ENCODE measurements at regions not wholly inside any gene's neighbourhood (a gene's known extent, or its start where the extent isn't known, plus 50 kb on each side); places are given as distances from the start of the nearest gene placed in this dataset.

DNA sequence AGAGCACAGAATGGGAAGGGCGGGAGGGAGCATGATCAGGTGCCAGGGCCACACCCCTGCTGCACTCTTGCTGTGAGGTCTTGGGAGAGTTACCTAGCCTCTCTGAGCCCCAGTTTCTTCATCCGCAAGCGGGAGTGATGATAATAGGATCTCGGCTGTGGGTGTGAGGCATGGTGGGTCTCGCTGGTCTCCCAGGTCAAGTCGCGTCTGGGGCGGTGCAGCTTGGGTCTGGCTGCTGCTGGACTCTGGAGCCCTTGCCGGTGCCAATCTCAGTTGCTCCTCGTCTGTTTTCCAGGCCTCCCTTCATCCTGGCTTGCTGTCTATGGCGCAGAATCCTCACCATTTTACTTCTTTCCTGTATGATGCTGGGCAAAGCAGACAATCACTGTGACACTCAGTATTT is 130.3 kb upstream of the RAB12 start:
- DNase-seq (no peak), ATAC-seq (no peak)
- no peaks in the 10 kb centered on the region for H3K4me1 ChIP-seq
- TF ChIP-seq, protein P1, sequence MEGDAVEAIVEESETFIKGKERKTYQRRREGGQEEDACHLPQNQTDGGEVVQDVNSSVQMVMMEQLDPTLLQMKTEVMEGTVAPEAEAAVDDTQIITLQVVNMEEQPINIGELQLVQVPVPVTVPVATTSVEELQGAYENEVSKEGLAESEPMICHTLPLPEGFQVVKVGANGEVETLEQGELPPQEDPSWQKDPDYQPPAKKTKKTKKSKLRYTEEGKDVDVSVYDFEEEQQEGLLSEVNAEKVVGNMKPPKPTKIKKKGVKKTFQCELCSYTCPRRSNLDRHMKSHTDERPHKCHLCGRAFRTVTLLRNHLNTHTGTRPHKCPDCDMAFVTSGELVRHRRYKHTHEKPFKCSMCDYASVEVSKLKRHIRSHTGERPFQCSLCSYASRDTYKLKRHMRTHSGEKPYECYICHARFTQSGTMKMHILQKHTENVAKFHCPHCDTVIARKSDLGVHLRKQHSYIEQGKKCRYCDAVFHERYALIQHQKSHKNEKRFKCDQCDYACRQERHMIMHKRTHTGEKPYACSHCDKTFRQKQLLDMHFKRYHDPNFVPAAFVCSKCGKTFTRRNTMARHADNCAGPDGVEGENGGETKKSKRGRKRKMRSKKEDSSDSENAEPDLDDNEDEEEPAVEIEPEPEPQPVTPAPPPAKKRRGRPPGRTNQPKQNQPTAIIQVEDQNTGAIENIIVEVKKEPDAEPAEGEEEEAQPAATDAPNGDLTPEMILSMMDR (IDR thresholded peaks at IDR 0.05 in 4 of 5, conservative IDR thresholded peaks at IDR 0.05 in 1 of 5), result no peak
- no peak for TF ChIP-seq POLR2A (IDR thresholded peaks at IDR 0.05)
- H3K9me3 ChIP-seq, result no peaks in the 10 kb centered on the region
- no peak overlapping the region for H3K27ac ChIP-seq
- H3K36me3 ChIP-seq, result no peaks in the 10 kb centered on the region
- H3K4me3 ChIP-seq, result no peak overlapping the region
- in situ Hi-C loops (cut with MboI; ENCODE audit: low sequenced_read_pairs in 4 of 4) (loop anchor here in 1 of 4 donors (25.0 kb wide), 1 partner anchor 508 kb away; no protein-coding TSS in a partner anchor), intact Hi-C loops (cut with DNase I; ENCODE audit: low total_unique reads) (loop anchor here (5.0 kb wide), 2 partner anchors 128 to 503 kb away; partner anchors contain the start of gene RAB12)
- H3K27me3 ChIP-seq, result no peaks in the 10 kb centered on the region

DNA sequence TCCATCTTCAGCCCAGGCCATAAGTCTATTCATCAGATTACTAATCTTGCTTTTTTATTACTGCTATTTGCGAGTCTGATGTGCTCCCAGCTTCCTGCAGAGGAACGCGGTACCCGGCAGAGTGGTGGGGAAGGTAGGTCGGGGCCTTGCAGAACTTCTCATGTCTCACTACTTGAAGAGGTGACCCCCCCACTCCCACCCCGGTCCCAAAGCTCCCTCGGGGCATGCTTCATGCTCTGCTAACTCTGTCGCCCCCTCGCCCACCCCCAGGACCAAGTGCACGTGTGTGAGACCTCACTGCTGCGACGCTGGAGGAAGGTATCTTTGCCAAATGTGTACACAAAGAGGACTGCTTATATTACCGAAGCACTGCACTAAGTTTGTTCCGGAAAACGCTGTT is 129.4 kb upstream of the RAB12 start:
- H3K27ac ChIP-seq, result no peak overlapping the region
- no peaks in the 10 kb centered on the region for H3K4me1 ChIP-seq
- DNase-seq (no peak), ATAC-seq (no peak)
- no peaks in the 10 kb centered on the region for H3K36me3 ChIP-seq
- in situ Hi-C loops (cut with MboI; ENCODE audit: low sequenced_read_pairs in 4 of 4) (loop anchor here in 1 of 4 donors (25.0 kb wide), 1 partner anchor 508 kb away; no protein-coding TSS in a partner anchor), intact Hi-C loops (cut with DNase I; ENCODE audit: low total_unique reads) (loop anchor here (5.0 kb wide), 2 partner anchors 128 to 503 kb away; partner anchors contain the start of gene RAB12)
- TF ChIP-seq POLR2A (IDR thresholded peaks at IDR 0.05), result no peak
- TF ChIP-seq, protein P1 (IDR thresholded peaks at IDR 0.05 in 4 of 5, conservative IDR thresholded peaks at IDR 0.05 in 1 of 5), result no peak
- H3K27me3 ChIP-seq, result no peaks in the 10 kb centered on the region
- H3K4me3 ChIP-seq, result no peak overlapping the region
- H3K9me3 ChIP-seq, result no peaks in the 10 kb centered on the region

DNA sequence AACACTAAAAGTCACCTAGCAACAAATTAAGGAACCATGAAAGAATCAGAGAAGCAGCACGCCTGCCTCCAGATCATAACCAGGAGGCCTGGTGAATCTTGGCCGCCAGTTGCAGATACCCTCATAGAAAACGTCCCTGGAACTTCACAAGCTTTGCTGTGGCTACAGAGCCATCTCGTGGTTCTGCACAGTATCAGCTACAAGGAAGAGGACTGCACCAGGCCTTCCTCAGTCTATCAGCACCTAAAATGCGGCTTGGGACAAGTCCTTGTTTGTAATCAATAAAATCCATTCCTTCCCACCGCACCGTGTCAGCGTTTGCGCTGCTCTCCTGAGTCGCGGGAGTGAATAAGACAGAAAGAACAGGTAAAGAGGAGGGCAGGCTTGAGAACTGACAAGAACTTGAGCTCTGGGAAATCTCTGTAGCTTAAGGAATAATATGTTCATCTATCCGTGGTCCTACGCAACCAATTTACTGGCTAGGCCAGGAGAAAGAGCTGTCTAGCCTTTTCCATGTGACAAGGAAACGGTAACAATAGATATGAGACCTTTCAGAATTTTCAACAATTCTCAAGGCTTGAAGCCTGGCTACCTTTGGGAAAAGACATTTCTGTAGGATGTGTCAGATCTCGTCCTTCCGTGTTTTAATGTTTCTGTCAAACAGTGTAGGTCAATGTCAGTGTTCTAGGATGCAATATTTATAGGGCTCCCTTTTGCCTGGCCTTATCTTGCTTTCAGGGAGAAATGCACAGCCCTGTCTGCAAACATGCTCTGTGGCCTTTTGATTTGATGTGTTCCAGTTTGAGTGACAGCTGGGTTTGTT is 128.5 kb upstream of the RAB12 start:
- Histone ChIP-seq H3K4me1 (no peaks in the 10 kb centered on the region), H3K27me3 (no peaks in the 10 kb centered on the region), H3K27ac (no peak overlapping the region), H3K36me3 (no peaks in the 10 kb centered on the region), H3K4me3 (no peak overlapping the region), H3K9me3 (no peaks in the 10 kb centered on the region)
- TF ChIP-seq, protein P1 (IDR thresholded peaks at IDR 0.05 in 4 of 5, conservative IDR thresholded peaks at IDR 0.05 in 1 of 5), result peak; percentile 6 to 38 (median 25)
- no peak for TF ChIP-seq POLR2A (IDR thresholded peaks at IDR 0.05)
- ATAC-seq (peak in 1 of 2 donors; percentile 53), DNase-seq (no peak)
- intact Hi-C loops (cut with DNase I; ENCODE audit: low total_unique reads) (no loop called here), in situ Hi-C loops (cut with MboI; ENCODE audit: low sequenced_read_pairs in 4 of 4) (loop anchor here in 1 of 4 donors (25.0 kb wide), 1 partner anchor 507 kb away; no protein-coding TSS in a partner anchor)

DNA sequence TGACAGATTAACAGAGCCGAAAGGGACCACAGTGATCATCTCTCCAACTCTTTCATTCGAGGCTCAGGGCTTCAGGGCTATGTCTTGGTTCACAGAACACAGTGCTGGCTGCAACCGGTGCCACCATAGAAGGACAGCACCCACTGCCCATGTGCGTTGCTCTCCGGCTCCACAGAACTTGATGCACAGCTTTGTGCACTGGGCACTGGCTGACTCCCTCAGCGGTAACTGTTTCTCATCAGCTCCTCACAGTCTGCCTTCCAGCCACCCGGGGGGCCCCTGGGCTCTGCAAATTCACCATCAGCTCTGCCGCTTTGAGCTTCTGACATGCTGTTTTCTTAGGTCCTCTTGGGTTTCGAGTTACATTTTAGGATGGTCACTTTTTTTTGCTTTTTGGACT is 124.3 kb upstream of the RAB12 start:
- no peak overlapping the region for H3K27ac ChIP-seq
- no peaks in the 10 kb centered on the region for H3K4me1 ChIP-seq
- no peaks in the 10 kb centered on the region for H3K36me3 ChIP-seq
- TF ChIP-seq, protein P1 (IDR thresholded peaks at IDR 0.05 in 4 of 5, conservative IDR thresholded peaks at IDR 0.05 in 1 of 5), result no peak
- TF ChIP-seq POLR2A (IDR thresholded peaks at IDR 0.05), result no peak
- ATAC-seq, result no peak
- no peak overlapping the region for H3K4me3 ChIP-seq
- intact Hi-C loops (cut with DNase I; ENCODE audit: low total_unique reads) (no loop called here), in situ Hi-C loops (cut with MboI; ENCODE audit: low sequenced_read_pairs in 4 of 4) (loop anchor here in 1 of 4 donors (25.0 kb wide), 1 partner anchor 502 kb away; no protein-coding TSS in a partner anchor)
- DNase-seq, result no peak
- H3K27me3 ChIP-seq, result no peaks in the 10 kb centered on the region
- no peaks in the 10 kb centered on the region for H3K9me3 ChIP-seq

Measured in gastrocnemius medialis (tissue), 4 donors.